ENCODE measurements at regions not wholly inside any gene's neighbourhood (a gene's known extent, or its start where the extent isn't known, plus 50 kb on each side); places are given as distances from the start of the nearest gene placed in this dataset.

- no peak for ATAC-seq (replicated peaks)
- H3K4me3 Mint-ChIP-seq: no peak overlapping the region
- H3K9me3 Mint-ChIP-seq: peaks cover 8% of the 10 kb centered on the region
- no peak overlapping the region for H3K27ac Mint-ChIP-seq
- no peaks in the 10 kb centered on the region for H3K36me3 Mint-ChIP-seq (ENCODE audit: low read depth)
- no peaks in the 10 kb centered on the region for H3K4me1 Mint-ChIP-seq
- no peaks in the 10 kb centered on the region for H3K27me3 Mint-ChIP-seq
Measured at GRCh38 chr13:89267734-89268133, 1596.6 kb downstream of the SLITRK5 start.

- Mint-ChIP-seq H3K27me3 (no peaks in the 10 kb centered on the region), H3K9me3 (peaks cover 5% of the 10 kb centered on the region), H3K27ac (no peak overlapping the region), H3K4me1 (no peaks in the 10 kb centered on the region), H3K36me3 (ENCODE audit: low read depth) (no peaks in the 10 kb centered on the region), H3K4me3 (no peak overlapping the region)
- ATAC-seq (replicated peaks): no peak
Measured at GRCh38 chr13:89269737-89270136, 1598.6 kb downstream of the SLITRK5 start.

GRCh38 chr13:89270736-89271135 lies 1599.6 kb downstream of the SLITRK5 start:
- H3K9me3 Mint-ChIP-seq: peaks cover 5% of the 10 kb centered on the region
- no peak for ATAC-seq (replicated peaks)
- H3K36me3 Mint-ChIP-seq (ENCODE audit: low read depth): no peaks in the 10 kb centered on the region
- no peaks in the 10 kb centered on the region for H3K27me3 Mint-ChIP-seq
- no peak overlapping the region for H3K4me3 Mint-ChIP-seq
- H3K27ac Mint-ChIP-seq: no peak overlapping the region
- H3K4me1 Mint-ChIP-seq: no peaks in the 10 kb centered on the region

GRCh38 chr13:89279374-89279773 lies 1608.2 kb downstream of the SLITRK5 start:
- H3K36me3 Mint-ChIP-seq (ENCODE audit: low read depth): no peaks in the 10 kb centered on the region
- no peaks in the 10 kb centered on the region for H3K4me1 Mint-ChIP-seq
- no peaks in the 10 kb centered on the region for H3K27me3 Mint-ChIP-seq
- ATAC-seq (replicated peaks): no peak
- no peak overlapping the region for H3K4me3 Mint-ChIP-seq
- H3K9me3 Mint-ChIP-seq: peaks cover 9% of the 10 kb centered on the region
- H3K27ac Mint-ChIP-seq: no peak overlapping the region

GRCh38 chr13:89281331-89281730 lies 1610.2 kb downstream of the SLITRK5 start:
- H3K27me3 Mint-ChIP-seq: no peaks in the 10 kb centered on the region
- H3K4me1 Mint-ChIP-seq: no peaks in the 10 kb centered on the region
- no peak overlapping the region for H3K4me3 Mint-ChIP-seq
- no peak overlapping the region for H3K27ac Mint-ChIP-seq
- H3K9me3 Mint-ChIP-seq: peaks cover 9% of the 10 kb centered on the region
- H3K36me3 Mint-ChIP-seq (ENCODE audit: low read depth): no peaks in the 10 kb centered on the region
- ATAC-seq (replicated peaks): no peak

GRCh38 chr13:89282241-89282640 lies 1611.1 kb downstream of the SLITRK5 start:
- Mint-ChIP-seq H3K27me3 (no peaks in the 10 kb centered on the region), H3K9me3 (peaks cover 9% of the 10 kb centered on the region), H3K4me3 (no peak overlapping the region), H3K4me1 (no peaks in the 10 kb centered on the region), H3K36me3 (ENCODE audit: low read depth) (no peaks in the 10 kb centered on the region), H3K27ac (no peak overlapping the region)
- ATAC-seq (replicated peaks): no peak

GRCh38 chr13:89287381-89287780 lies 1616.2 kb downstream of the SLITRK5 start:
- H3K27ac Mint-ChIP-seq: no peak overlapping the region
- no peak for ATAC-seq (replicated peaks)
- H3K27me3 Mint-ChIP-seq: no peaks in the 10 kb centered on the region
- H3K9me3 Mint-ChIP-seq: peaks cover 17% of the 10 kb centered on the region
- no peaks in the 10 kb centered on the region for H3K4me1 Mint-ChIP-seq
- H3K36me3 Mint-ChIP-seq (ENCODE audit: low read depth): no peaks in the 10 kb centered on the region
- no peak overlapping the region for H3K4me3 Mint-ChIP-seq

- H3K27ac Mint-ChIP-seq: no peak overlapping the region
- peaks cover 30% of the 10 kb centered on the region for H3K9me3 Mint-ChIP-seq
- no peak overlapping the region for H3K4me3 Mint-ChIP-seq
- ATAC-seq (replicated peaks): no peak
- H3K27me3 Mint-ChIP-seq: no peaks in the 10 kb centered on the region
- H3K36me3 Mint-ChIP-seq (ENCODE audit: low read depth): no peaks in the 10 kb centered on the region
- H3K4me1 Mint-ChIP-seq: no peaks in the 10 kb centered on the region
Measured at GRCh38 chr13:89294115-89294867, 1623.1 kb downstream of the SLITRK5 start.

GRCh38 chr13:89307278-89307677 lies 1636.1 kb downstream of the SLITRK5 start:
- H3K4me1 Mint-ChIP-seq: no peaks in the 10 kb centered on the region
- H3K4me3 Mint-ChIP-seq: no peak overlapping the region
- H3K9me3 Mint-ChIP-seq: peaks cover 10% of the 10 kb centered on the region
- H3K36me3 Mint-ChIP-seq (ENCODE audit: low read depth): no peaks in the 10 kb centered on the region
- no peaks in the 10 kb centered on the region for H3K27me3 Mint-ChIP-seq
- ATAC-seq (replicated peaks): no peak
- no peak overlapping the region for H3K27ac Mint-ChIP-seq

GRCh38 chr13:89310943-89311672 lies 1639.9 kb downstream of the SLITRK5 start:
- Mint-ChIP-seq H3K9me3 (peaks cover 7% of the 10 kb centered on the region), H3K27ac (no peak overlapping the region), H3K27me3 (no peaks in the 10 kb centered on the region), H3K4me1 (no peaks in the 10 kb centered on the region), H3K4me3 (no peak overlapping the region), H3K36me3 (ENCODE audit: low read depth) (no peaks in the 10 kb centered on the region)
- ATAC-seq (replicated peaks): no peak

- H3K27me3 Mint-ChIP-seq: no peaks in the 10 kb centered on the region
- no peak for ATAC-seq (replicated peaks)
- no peak overlapping the region for H3K27ac Mint-ChIP-seq
- peaks cover 7% of the 10 kb centered on the region for H3K9me3 Mint-ChIP-seq
- no peaks in the 10 kb centered on the region for H3K4me1 Mint-ChIP-seq
- H3K4me3 Mint-ChIP-seq: no peak overlapping the region
- no peaks in the 10 kb centered on the region for H3K36me3 Mint-ChIP-seq (ENCODE audit: low read depth)
Measured at GRCh38 chr13:89315287-89315686, 1644.1 kb downstream of the SLITRK5 start.

- H3K9me3 Mint-ChIP-seq: peaks cover 13% of the 10 kb centered on the region
- H3K36me3 Mint-ChIP-seq (ENCODE audit: low read depth): no peaks in the 10 kb centered on the region
- H3K4me1 Mint-ChIP-seq: no peaks in the 10 kb centered on the region
- no peaks in the 10 kb centered on the region for H3K27me3 Mint-ChIP-seq
- ATAC-seq (replicated peaks): no peak
- H3K27ac Mint-ChIP-seq: no peak overlapping the region
- no peak overlapping the region for H3K4me3 Mint-ChIP-seq
Measured at GRCh38 chr13:89322466-89322865, 1651.3 kb downstream of the SLITRK5 start.

GRCh38 chr13:89324582-89324981 lies 1653.4 kb downstream of the SLITRK5 start:
- Mint-ChIP-seq H3K4me1 (no peaks in the 10 kb centered on the region), H3K36me3 (ENCODE audit: low read depth) (no peaks in the 10 kb centered on the region), H3K27ac (no peak overlapping the region), H3K27me3 (no peaks in the 10 kb centered on the region), H3K9me3 (peaks cover 18% of the 10 kb centered on the region), H3K4me3 (no peak overlapping the region)
- no peak for ATAC-seq (replicated peaks)

GRCh38 chr13:89343165-89343564 lies 1672.0 kb downstream of the SLITRK5 start:
- H3K27ac Mint-ChIP-seq: no peak overlapping the region
- no peaks in the 10 kb centered on the region for H3K27me3 Mint-ChIP-seq
- no peak for ATAC-seq (replicated peaks)
- no peaks in the 10 kb centered on the region for H3K4me1 Mint-ChIP-seq
- no peak overlapping the region for H3K4me3 Mint-ChIP-seq
- H3K9me3 Mint-ChIP-seq: peaks cover 5% of the 10 kb centered on the region
- no peaks in the 10 kb centered on the region for H3K36me3 Mint-ChIP-seq (ENCODE audit: low read depth)

GRCh38 chr13:89352384-89352783 lies 1681.2 kb downstream of the SLITRK5 start:
- Mint-ChIP-seq H3K27ac (no peak overlapping the region), H3K36me3 (ENCODE audit: low read depth) (no peaks in the 10 kb centered on the region), H3K9me3 (peaks cover 16% of the 10 kb centered on the region), H3K27me3 (no peaks in the 10 kb centered on the region), H3K4me1 (no peaks in the 10 kb centered on the region), H3K4me3 (no peak overlapping the region)
- ATAC-seq (replicated peaks): no peak

All from activated T-helper 17 cell treated with anti-CD3 and anti-CD28 coated beads, Interleukin-2, amount 50 U/mL, for 72 hours (primary cell).